ENCODE measurements at regions not wholly inside any gene's neighbourhood (a gene's known extent, or its start where the extent isn't known, plus 50 kb on each side); places are given as distances from the start of the nearest gene placed in this dataset.

- Mint-ChIP-seq H3K4me1 (ENCODE audit: low read depth) (no peaks in the 10 kb centered on the region), H3K4me3 (no peak overlapping the region), H3K9me3 (no peaks in the 10 kb centered on the region), H3K36me3 (ENCODE audit: low read depth) (no peaks in the 10 kb centered on the region), H3K27ac (no peak overlapping the region), H3K27me3 (ENCODE audit: low read depth) (peaks cover 4% of the 10 kb centered on the region)
These were observed 61.2 kb upstream of the ARGLU1 start for GRCh38 chr13:106628936-106629659.

DNA sequence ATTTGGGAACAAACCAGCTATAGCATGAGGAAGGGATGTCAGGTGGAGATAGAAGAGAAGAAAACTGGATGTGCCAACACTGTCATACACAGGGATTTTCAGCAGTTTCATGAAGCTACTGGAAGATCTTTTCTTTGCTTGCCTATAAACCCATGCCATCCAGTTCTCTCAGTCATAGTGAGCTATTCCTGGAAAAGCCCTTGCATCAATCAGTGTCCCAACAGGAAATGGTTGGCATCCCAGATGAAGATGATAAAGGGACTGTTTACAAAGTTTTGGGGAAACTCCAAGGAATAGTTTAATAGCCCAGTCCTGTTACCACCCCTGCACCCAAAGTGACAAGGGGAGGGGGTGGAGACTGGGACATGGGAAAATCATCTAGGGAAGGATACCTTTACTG lies 58.5 kb upstream of the ARGLU1 start:
- Mint-ChIP-seq H3K4me3 (no peak overlapping the region), H3K27ac (no peak overlapping the region), H3K27me3 (ENCODE audit: low read depth) (peaks cover 12% of the 10 kb centered on the region), H3K36me3 (ENCODE audit: low read depth) (no peaks in the 10 kb centered on the region), H3K4me1 (ENCODE audit: low read depth) (no peaks in the 10 kb centered on the region), H3K9me3 (no peaks in the 10 kb centered on the region)

- no peaks in the 10 kb centered on the region for H3K4me1 Mint-ChIP-seq (ENCODE audit: low read depth)
- peaks cover 18% of the 10 kb centered on the region for H3K27me3 Mint-ChIP-seq (ENCODE audit: low read depth)
- H3K36me3 Mint-ChIP-seq (ENCODE audit: low read depth) = no peaks in the 10 kb centered on the region
- H3K4me3 Mint-ChIP-seq = no peak overlapping the region
- no peaks in the 10 kb centered on the region for H3K9me3 Mint-ChIP-seq
- H3K27ac Mint-ChIP-seq = no peak overlapping the region
These were observed 57.6 kb upstream of the ARGLU1 start for GRCh38 chr13:106625578-106625977.

- H3K9me3 Mint-ChIP-seq = no peaks in the 10 kb centered on the region
- H3K27ac Mint-ChIP-seq = no peak overlapping the region
- peaks cover 20% of the 10 kb centered on the region for H3K27me3 Mint-ChIP-seq (ENCODE audit: low read depth)
- H3K4me3 Mint-ChIP-seq = no peak overlapping the region
- H3K36me3 Mint-ChIP-seq (ENCODE audit: low read depth) = no peaks in the 10 kb centered on the region
- H3K4me1 Mint-ChIP-seq (ENCODE audit: low read depth) = peaks cover 2% of the 10 kb centered on the region
These were observed 56.0 kb upstream of the ARGLU1 start for GRCh38 chr13:106623799-106624460.

GRCh38 chr13:106621833-106622232 lies 53.9 kb upstream of the ARGLU1 start:
- Mint-ChIP-seq H3K9me3 (no peaks in the 10 kb centered on the region), H3K27me3 (ENCODE audit: low read depth) (peaks cover 20% of the 10 kb centered on the region), H3K4me3 (no peak overlapping the region), H3K4me1 (ENCODE audit: low read depth) (peaks cover 2% of the 10 kb centered on the region), H3K36me3 (ENCODE audit: low read depth) (no peaks in the 10 kb centered on the region), H3K27ac (no peak overlapping the region)

DNA sequence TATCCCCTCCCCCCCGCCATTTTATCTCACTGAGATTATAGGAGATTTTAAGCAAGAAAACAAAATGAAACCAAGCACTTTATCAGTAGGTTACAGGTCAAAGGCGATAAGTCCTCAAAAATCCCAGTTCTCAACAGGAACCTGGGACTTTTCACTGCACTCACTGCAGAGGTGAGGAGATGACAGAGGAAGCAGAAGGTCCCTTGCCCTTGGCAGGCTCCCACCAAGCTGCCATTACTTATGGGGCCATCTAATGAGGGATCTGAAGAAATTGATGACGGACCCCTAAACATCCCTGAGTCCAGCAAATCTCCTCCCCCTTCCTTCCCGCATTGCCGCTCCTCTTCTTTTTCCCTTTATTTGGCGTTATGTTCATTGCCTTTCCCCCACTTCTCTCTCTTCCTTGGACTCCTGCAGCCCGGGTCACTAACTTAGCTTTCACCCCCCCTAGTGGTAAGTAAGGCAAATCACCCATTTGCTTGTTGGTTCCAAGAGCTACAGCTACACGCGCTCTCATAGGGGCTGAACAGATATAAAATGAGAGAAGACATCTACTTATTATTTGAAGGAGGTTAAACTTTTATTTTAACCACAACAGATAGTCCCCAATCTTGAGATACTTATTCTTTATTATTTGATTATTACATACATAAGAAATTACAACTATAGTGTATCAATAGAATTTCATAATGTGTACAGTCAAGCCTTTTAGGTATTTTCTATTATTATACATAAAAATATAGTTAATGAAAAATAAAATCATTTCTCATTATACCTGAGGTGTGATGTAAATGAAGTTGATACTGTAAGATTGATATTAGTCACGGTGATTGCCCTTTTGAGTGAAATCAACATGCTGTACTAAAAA lies 52.0 kb upstream of the ARGLU1 start:
- H3K4me1 Mint-ChIP-seq (ENCODE audit: low read depth) = peaks cover 2% of the 10 kb centered on the region
- H3K27ac Mint-ChIP-seq = no peak overlapping the region
- H3K27me3 Mint-ChIP-seq (ENCODE audit: low read depth) = peaks cover 20% of the 10 kb centered on the region
- peak overlapping the region; percentile 5 for H3K4me3 Mint-ChIP-seq
- H3K9me3 Mint-ChIP-seq = no peaks in the 10 kb centered on the region
- no peaks in the 10 kb centered on the region for H3K36me3 Mint-ChIP-seq (ENCODE audit: low read depth)

Data from T-helper 1 cell treated with Interleukin-12 subunit alpha and Interleukin-12 subunit beta and Interleukin-4 antibody, amounts not matched to agents 30 μg/mL and 1 μg/mL, for 36 hours (primary cell).